ENCODE measurements at regions not wholly inside any gene's neighbourhood (a gene's known extent, or its start where the extent isn't known, plus 50 kb on each side); places are given as distances from the start of the nearest gene placed in this dataset.

GRCh38 chr17:56098746-56099145, 54.5 kb upstream of the ANKFN1 start:
- DNase-seq: no peak

DNA sequence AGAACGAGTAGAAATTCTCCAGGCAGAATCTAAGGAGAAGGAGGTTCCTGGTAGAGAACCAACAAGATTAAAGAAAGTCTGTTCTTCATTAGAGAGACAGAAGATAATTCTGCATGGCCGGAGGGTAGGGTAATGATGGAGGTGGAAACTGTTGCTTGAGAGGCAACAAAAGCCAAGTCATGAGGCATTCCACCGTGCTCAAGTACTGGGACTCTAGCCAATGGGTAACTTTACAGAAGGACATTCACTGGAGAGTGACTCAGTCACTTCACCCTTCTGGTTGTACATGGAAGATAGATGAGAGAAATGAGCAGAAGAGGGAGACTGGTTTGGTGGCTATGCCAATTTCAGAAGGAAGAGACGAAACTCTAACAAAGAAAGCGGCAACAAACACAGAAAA, 53.6 kb upstream of the ANKFN1 start:
- no peak for DNase-seq

All from NCI-H774 (cell line).